Activated CD4-positive, alpha-beta T cell treated with anti-CD3 and anti-CD28 coated beads, Interleukin-2, amount 10 ng/mL, durations not matched to agents 7 days and 5 days (primary cell): ENCODE measurements at regions not wholly inside any gene's neighbourhood (a gene's known extent, or its start where the extent isn't known, plus 50 kb on each side); places are given as distances from the start of the nearest gene placed in this dataset.
"Not testable (repeated sequence)": the region's sequence is repeated elsewhere in the genome, so short reads cannot be mapped to it uniquely, and the experiment has no call there.

Experiments
- CTCF ChIA-PET: fragments of 350-600 bp; sonication (Branson Sonifier 250); formaldehyde crosslinking; loops from one replicate; lab custom pipeline; 2021; ENCODE audit warnings: antibody characterized with exemption; lab: Charles Lee
- POLR2A ChIA-PET: fragments of 350-600 bp; sonication (Branson Sonifier 250); formaldehyde crosslinking; loops from one replicate; lab custom pipeline; 2021; ENCODE audit warnings: antibody characterized with exemption; lab: Charles Lee
- DNase-seq: peaks from one replicate; pipeline ENCODE4 v3.0.0-alpha.2; 2020
- H3K27ac Mint-ChIP-seq: one replicate; pipeline ENCODE4 v1.8.0; 2021; ENCODE audit warnings: mild to moderate bottlenecking, moderate library complexity, mixed read lengths
- H3K27me3 Mint-ChIP-seq: one replicate; pipeline ENCODE4 v1.8.0; 2021; ENCODE audit warnings: mixed read lengths
- H3K36me3 Mint-ChIP-seq: one replicate; pipeline ENCODE4 v1.8.0; 2021; ENCODE audit warnings: low read depth, mixed read lengths
- H3K4me1 Mint-ChIP-seq: one replicate; pipeline ENCODE4 v1.8.0; 2021; ENCODE audit warnings: mixed read lengths
- H3K4me3 Mint-ChIP-seq: one replicate; pipeline ENCODE4 v1.8.0; 2021; ENCODE audit warnings: mild to moderate bottlenecking, moderate library complexity, mixed read lengths
- H3K9me3 Mint-ChIP-seq: one replicate; pipeline ENCODE4 v1.8.0; 2021; ENCODE audit warnings: mixed read lengths

- DNase-seq, H3K4me3 Mint-ChIP-seq, CTCF ChIA-PET, H3K27me3 Mint-ChIP-seq, POLR2A ChIA-PET, H3K36me3 Mint-ChIP-seq, H3K9me3 Mint-ChIP-seq, H3K4me1 Mint-ChIP-seq, H3K27ac Mint-ChIP-seq: not testable (repeated sequence)
Measured at GRCh38 chrX:80590992-80591391, 170.7 kb downstream of the TENT5D start.

- no peaks in the 10 kb centered on the region for H3K27me3 Mint-ChIP-seq
- CTCF ChIA-PET = no interaction called here
Measured at GRCh38 chrX:80602036-80602860, 182.0 kb downstream of the TENT5D start.

More at GRCh38 chrX:80602036-80602860, 182.0 kb downstream of the TENT5D start:
- Mint-ChIP-seq H3K4me1 (no peaks in the 10 kb centered on the region), H3K27ac (no peak overlapping the region), H3K9me3 (no peaks in the 10 kb centered on the region), H3K36me3 (no peaks in the 10 kb centered on the region), H3K4me3 (no peak overlapping the region)
- no peak for DNase-seq
- POLR2A ChIA-PET = no interaction called here
